Frontal cortex (tissue), 3 donors: ENCODE measurements at regions not wholly inside any gene's neighbourhood (a gene's known extent, or its start where the extent isn't known, plus 50 kb on each side); places are given as distances from the start of the nearest gene placed in this dataset.
"Not testable (repeated sequence)": the region's sequence is repeated elsewhere in the genome, so short reads cannot be mapped to it uniquely, and the experiment has no call there.

Experiments used
- DNase-seq, 2 donors: peaks; one replicate each; pipeline ENCODE4 v3.0.0; 2012; ENCODE audit warnings: low spot score in 2 of 2
- FAIRE-seq: peaks from 2 replicates; lab custom pipeline; 2012; peaks lifted over from hg19 to GRCh38; lab: Jason Lieb, UNC
- donor health status: control.
- donor health status: control.
- donor health status: control.

- DNase-seq, result no peak
- no peak for FAIRE-seq
Observed at GRCh38 chr11:19426011-19426755, 185.4 kb upstream of the E2F8 start.

GRCh38 chr11:19422276-19422675, 181.5 kb upstream of the E2F8 start:
- FAIRE-seq (no peak), DNase-seq (no peak)

DNA sequence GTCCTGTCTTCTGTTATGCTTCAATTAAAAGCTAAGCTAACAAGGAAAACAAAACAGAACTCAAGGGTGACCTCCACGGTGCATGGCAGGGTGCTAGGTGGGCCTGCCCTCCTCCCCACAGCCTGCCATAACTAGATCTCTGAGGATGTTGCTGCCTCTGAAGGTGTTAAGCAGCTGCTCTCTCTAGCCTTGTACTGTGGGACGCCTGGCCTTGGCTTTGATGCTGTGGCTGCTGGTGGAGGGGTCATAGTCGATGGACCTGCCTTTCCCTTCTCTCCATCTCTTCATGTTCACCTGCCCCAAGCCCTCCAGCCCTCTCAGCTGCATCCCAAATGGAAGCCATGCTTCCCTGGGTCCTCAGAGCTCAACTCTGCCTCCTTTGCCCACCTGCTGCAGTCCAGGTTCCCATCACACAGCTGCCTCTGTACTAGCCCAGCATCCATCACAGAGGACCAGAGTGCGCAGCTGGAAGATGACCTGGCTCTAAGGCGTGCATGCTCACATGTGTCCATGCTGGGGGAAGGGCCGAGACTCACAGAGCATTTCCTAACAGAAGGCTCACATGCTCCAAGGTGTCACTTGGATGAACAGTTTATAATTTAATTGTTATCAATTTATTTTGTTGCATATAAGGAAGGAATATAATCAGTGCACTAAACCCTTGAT, 180.3 kb upstream of the E2F8 start:
- FAIRE-seq (no peak), DNase-seq (no peak)

- no peak for DNase-seq
- FAIRE-seq, result no peak
Observed at GRCh38 chr11:19419808-19420207, 179.1 kb upstream of the E2F8 start.

- FAIRE-seq (no peak), DNase-seq (no peak)
Observed at GRCh38 chr11:19419021-19419750, 178.4 kb upstream of the E2F8 start.

DNA sequence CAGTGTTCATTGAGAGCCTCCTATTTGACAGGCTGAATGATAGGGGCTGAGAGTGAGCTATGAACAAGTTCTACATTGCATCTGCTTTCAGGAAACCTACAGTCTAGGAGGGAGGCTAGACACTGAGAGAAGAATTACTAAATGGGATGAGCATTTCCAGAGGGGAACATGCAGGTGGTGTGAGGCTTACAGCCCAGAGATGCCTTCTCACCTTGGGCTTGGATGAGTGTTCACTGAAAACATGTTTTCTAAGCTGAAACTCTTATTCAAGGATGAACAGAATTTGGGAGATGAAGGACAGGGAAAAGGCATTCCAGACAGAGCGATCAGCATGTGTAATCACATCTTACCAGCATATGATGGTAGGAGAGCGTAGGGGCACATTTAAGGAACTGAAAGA, 177.5 kb upstream of the E2F8 start:
- FAIRE-seq (no peak), DNase-seq (no peak)

GRCh38 chr11:19412070-19412469, 171.3 kb upstream of the E2F8 start:
- not testable (repeated sequence) for FAIRE-seq, DNase-seq

DNA sequence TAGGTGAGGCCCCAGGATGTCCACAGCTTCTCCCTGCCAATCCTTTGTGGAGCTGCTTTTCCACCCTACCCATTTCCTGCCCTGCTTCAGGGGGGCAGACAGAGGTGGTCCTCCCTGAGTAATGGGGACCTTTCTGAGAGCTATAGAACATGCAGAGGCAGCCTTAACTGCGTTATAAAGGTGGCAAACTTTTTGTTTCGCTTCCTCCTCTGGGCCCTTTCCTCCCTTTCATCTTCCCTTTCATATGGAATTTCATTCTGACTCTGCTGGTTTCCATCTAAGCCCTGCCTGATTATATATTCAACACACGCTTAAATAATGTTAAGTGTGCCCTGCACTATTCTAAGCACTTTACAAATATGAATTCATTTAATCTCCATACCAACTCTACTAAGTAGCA, 169.3 kb upstream of the E2F8 start:
- DNase-seq (no peak), FAIRE-seq (no peak)

- FAIRE-seq, result no peak
Observed at GRCh38 chr11:19409307-19409706, 168.6 kb upstream of the E2F8 start.

GRCh38 chr11:19407677-19408270, 167.0 kb upstream of the E2F8 start:
- DNase-seq (no peak), FAIRE-seq (no peak)

More at GRCh38 chr11:19409307-19409706, 168.6 kb upstream of the E2F8 start:
- no peak for DNase-seq

DNA sequence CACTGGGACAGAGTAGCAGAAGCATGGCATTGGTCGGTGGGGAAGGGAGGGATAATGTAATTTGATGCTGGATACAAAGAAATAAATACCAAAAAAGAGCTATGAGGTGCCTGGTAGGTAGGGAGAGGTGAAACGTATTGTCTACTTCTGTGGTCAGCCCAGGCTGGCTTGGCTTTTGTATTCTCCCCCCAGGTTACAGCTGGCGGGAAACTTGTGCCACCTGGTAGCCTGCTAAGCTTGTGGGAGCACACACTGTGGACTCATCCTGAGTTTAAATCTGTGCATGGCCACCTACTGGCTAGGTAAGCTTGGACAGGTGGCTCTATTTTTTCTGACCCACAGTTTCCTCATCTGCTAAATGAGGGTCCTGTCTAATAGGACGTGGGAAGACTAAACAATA, 165.2 kb upstream of the E2F8 start:
- DNase-seq (no peak), FAIRE-seq (no peak)

DNA sequence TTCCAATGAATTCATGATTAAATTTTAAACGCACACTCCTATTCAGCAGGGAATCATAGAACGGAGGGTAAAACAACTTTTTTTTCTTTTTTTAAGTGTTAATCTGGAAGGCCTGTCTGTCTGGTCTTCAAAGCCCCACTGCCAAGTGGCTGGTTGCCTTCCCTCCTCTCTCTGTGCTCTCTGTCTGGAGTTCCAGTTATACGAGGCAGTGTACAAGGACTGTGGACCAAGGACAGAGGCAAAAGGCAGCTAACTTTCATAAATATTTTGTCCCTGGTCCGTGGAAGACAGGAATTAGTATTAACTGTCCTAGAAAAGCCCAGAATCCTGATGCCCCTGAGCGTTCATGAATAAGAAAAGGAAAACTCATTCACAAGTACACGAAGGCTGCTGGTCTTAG, 164.0 kb upstream of the E2F8 start:
- FAIRE-seq (no peak), DNase-seq (no peak)

GRCh38 chr11:19403196-19403895, 162.6 kb upstream of the E2F8 start:
- FAIRE-seq, result no peak

DNA sequence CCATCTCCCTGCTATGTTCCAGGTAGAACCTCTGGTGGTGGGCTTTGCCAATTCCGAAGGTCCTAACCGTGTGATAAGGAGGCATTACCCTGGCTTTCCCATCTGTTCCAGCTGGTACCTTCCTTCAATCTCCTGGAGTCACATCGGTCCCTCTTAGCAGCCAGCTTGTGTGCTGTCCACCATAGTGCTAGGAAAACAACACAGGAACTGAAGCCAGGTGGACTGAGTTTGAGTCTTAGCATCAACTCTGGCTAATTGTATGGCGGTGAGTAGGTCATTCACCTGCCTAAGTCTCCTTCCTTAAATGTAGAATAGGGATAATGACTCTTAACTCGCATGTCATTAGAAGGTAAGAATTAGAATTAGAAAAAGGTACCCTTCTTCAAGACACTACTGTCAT, 159.6 kb upstream of the E2F8 start:
- no peak for DNase-seq
- no peak for FAIRE-seq

More at GRCh38 chr11:19403196-19403895, 162.6 kb upstream of the E2F8 start:
- no peak for DNase-seq

- DNase-seq (no peak), FAIRE-seq (no peak)
Observed at GRCh38 chr11:19398772-19399527, 158.2 kb upstream of the E2F8 start.

- DNase-seq (no peak), FAIRE-seq (no peak)
Observed at GRCh38 chr11:19398273-19398672, 157.5 kb upstream of the E2F8 start.

- DNase-seq (no peak), FAIRE-seq (no peak)
Observed at GRCh38 chr11:19395050-19395449, 154.3 kb upstream of the E2F8 start.

- FAIRE-seq (no peak), DNase-seq (no peak)
Observed at GRCh38 chr11:19394525-19395016, 153.8 kb upstream of the E2F8 start.

DNA sequence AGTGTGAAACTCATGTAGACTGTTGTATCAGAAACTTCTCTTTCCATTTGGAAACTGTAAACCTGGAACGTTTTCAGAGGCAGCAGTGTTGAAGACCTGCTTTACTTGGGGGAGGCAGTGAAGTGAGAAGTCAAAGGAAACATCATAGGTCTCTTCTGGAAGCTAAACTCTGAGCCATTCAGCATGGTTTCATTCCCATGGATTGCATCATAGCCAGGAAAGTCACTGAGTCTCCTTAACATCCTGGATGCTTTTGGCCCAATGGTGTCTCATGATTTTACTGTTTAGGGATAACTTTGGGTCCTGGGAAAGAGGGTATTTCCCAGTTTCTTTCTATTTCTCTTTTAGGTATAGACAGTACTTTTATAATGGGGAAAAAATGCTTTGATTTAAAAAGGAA, 153.2 kb upstream of the E2F8 start:
- DNase-seq, result no peak
- no peak for FAIRE-seq
